Breast epithelium (tissue), 3 donors: ENCODE measurements at regions not wholly inside any gene's neighbourhood (a gene's known extent, or its start where the extent isn't known, plus 50 kb on each side); places are given as distances from the start of the nearest gene placed in this dataset.

ENCODE experiments used
- CTCF ChIP-seq, 3 donors: fragments of 450-650 bp; IDR thresholded peaks; one replicate each; pipeline ENCODE4 v1.5.1; 2016 to 2017; ENCODE audit warnings: antibody characterized with exemption in 3 of 3, mild to moderate bottlenecking in 3 of 3, moderate library complexity in 3 of 3
- POLR2A ChIP-seq: fragments of 450-650 bp; IDR thresholded peaks from one replicate; pipeline ENCODE4 v1.6.1; 2016; ENCODE audit warnings: antibody characterized with exemption, mild to moderate bottlenecking, moderate library complexity
- POLR2AphosphoS5 ChIP-seq, 3 donors: sonication (generic); formaldehyde crosslinking; IDR thresholded peaks; one replicate each; pipeline ENCODE4 v1.6.1; 2017; ENCODE audit warnings: antibody characterized with exemption in 3 of 3

GRCh38 chr21:16159971-16160350 lies 430.2 kb downstream of the USP25 start:
- TF ChIP-seq POLR2A, result no peak
- TF ChIP-seq CTCF (IDR thresholded peaks at IDR 0.05), result no peak
- TF ChIP-seq POLR2AphosphoS5 (IDR thresholded peaks at IDR 0.05), result no peak
